Adrenal gland (tissue), 9 donors: ENCODE measurements at regions not wholly inside any gene's neighbourhood (a gene's known extent, or its start where the extent isn't known, plus 50 kb on each side); places are given as distances from the start of the nearest gene placed in this dataset.

Experiments
- DNase-seq, 7 donors: peaks; one replicate each; pipeline ENCODE4 v3.0.0-alpha.2; 2019 to 2020
- H3K27ac ChIP-seq, 5 donors: fragments of 200-600 bp; sonication (generic) in 4 of 5; 1 replicate in 3 of 5; 2 replicates in 2 of 5; pipeline versions ENCODE4 v1.5.1 to v1.8.0; 2016 to 2020; ENCODE audit warnings: mild to moderate bottlenecking in 1 of 5
- H3K27me3 ChIP-seq: fragments of 200-600 bp; 2 replicates; pipeline ENCODE4 v1.8.0; 2021
- H3K36me3 ChIP-seq, 2 donors: fragments of 200-600 bp; replicated peaks in 1 of 2; 1 replicate in 1 of 2; 2 replicates in 1 of 2; pipeline versions ENCODE4 v1.5.1 to v1.8.0; 2018 to 2022
- H3K4me1 ChIP-seq, 2 donors: fragments of 200-600 bp; replicated peaks in 1 of 2; 1 replicate in 1 of 2; 2 replicates in 1 of 2; pipeline versions ENCODE4 v1.5.1 to v1.8.0; 2018 to 2021
- H3K4me3 ChIP-seq, 4 donors: fragments of 200-600 bp; sonication (generic) in 3 of 4; one replicate each; pipeline ENCODE4 v1.5.1; 2016 to 2018
- H3K9me3 ChIP-seq, 3 donors: fragments of 200-600 bp; sonication (generic) in 1 of 3; replicated peaks in 1 of 3; 1 replicate in 2 of 3; 2 replicates in 1 of 3; pipeline versions ENCODE4 v1.5.1 to v1.8.0; 2016 to 2021
- CTCF ChIP-seq, 6 experiments: fragments of 450-650 bp in 4 of 6; fragments of 200-600 bp in 2 of 6; sonication (generic) in 1 of 6; IDR thresholded peaks; 1 replicate in 5 of 6; 2 replicates in 1 of 6; pipeline versions ENCODE4 v1.5.1 to v1.8.0; 2016 to 2021; ENCODE audit warnings: antibody characterized with exemption in 6 of 6, mild to moderate bottlenecking in 2 of 6, moderate library complexity in 1 of 6
- POLR2A ChIP-seq, 2 donors: fragments of 450-650 bp; IDR thresholded peaks; one replicate each; pipeline ENCODE4 v1.6.1; 2017; ENCODE audit warnings: antibody characterized with exemption in 2 of 2, mild to moderate bottlenecking in 2 of 2, moderate library complexity in 1 of 2
- WGBS, 4 donors: extraction: QIAGEN DNeasy Blood & Tissue Kit in 2 of 4; methylation state at CpG; one replicate each; pipeline versions ENCODE4 v1.1.5 to v1.1.7; 2013 to 2017; 5-methylcytosine and 5-hydroxymethylcytosine counted together
- intact Hi-C, 2 donors: fragments of 100-400 bp; cut with DNase I; formaldehyde crosslinking; loops; one replicate each; pipeline versions ENCODE4 v1.14.1 to v1.15.0; 2022 to 2023
- donor health status: healthy with polysubstance abuse.
- donor health status: Bipolar disorder and iron deficiency.
- donor health status: DM: yes; HTN: yes; CAD: no.
- donor health status: DM: no; HTN: no; CAD: no.
- donor health status: DM: no; HTN: no; CAD: no.

GRCh38 chr6:143603455-143603854 is 74.3 kb upstream of the PHACTR2 start:
- Histone ChIP-seq H3K27ac (no peak overlapping the region), H3K4me3 (no peak overlapping the region), H3K36me3 (no peaks in the 10 kb centered on the region), H3K9me3 (no peaks in the 10 kb centered on the region), H3K4me1 (peaks cover 6 to 18% of the 10 kb centered on the region in 2 donors), H3K27me3 (no peaks in the 10 kb centered on the region)
- no peak for TF ChIP-seq POLR2A (IDR thresholded peaks at IDR 0.05)
- TF ChIP-seq CTCF (IDR thresholded peaks at IDR 0.05): no peak
- 60 to 76% (median 68%) methylated on average over 1 of the region's 1 CpG for WGBS, 4 donors
- no peak for DNase-seq
- intact Hi-C loops: loop anchor here (10.0 kb wide), 2 partner anchors 51 to 71 kb away; partner anchors contain the start of gene PHACTR2 (in 1 of the 2)

- no peak for DNase-seq
- Histone ChIP-seq H3K27me3 (no peaks in the 10 kb centered on the region), H3K4me3 (no peak overlapping the region), H3K4me1 (no peaks in the 10 kb centered on the region), H3K27ac (no peak overlapping the region), H3K36me3 (no peaks in the 10 kb centered on the region), H3K9me3 (no peaks in the 10 kb centered on the region)
- TF ChIP-seq CTCF (IDR thresholded peaks at IDR 0.05): no peak
- TF ChIP-seq POLR2A (IDR thresholded peaks at IDR 0.05): no peak
- intact Hi-C loops: loop anchor here (10.0 kb wide), 2 partner anchors 53 to 73 kb away; partner anchors contain the start of gene PHACTR2 (in 1 of the 2)
- WGBS, 4 donors: 33 to 75% (median 55%) methylated on average over 2 of the region's 2 CpGs
These were observed 76.3 kb upstream of the PHACTR2 start for GRCh38 chr6:143601504-143601903.

GRCh38 chr6:143600821-143601220 is 76.9 kb upstream of the PHACTR2 start:
- Histone ChIP-seq H3K27ac (no peak overlapping the region), H3K27me3 (no peaks in the 10 kb centered on the region), H3K36me3 (no peaks in the 10 kb centered on the region), H3K4me1 (no peaks in the 10 kb centered on the region), H3K9me3 (no peaks in the 10 kb centered on the region), H3K4me3 (no peak overlapping the region)
- no peak for DNase-seq
- TF ChIP-seq CTCF (IDR thresholded peaks at IDR 0.05) (no peak), POLR2A (IDR thresholded peaks at IDR 0.05) (no peak)
- intact Hi-C loops: loop anchor here (10.0 kb wide), 2 partner anchors 54 to 74 kb away; partner anchors contain the start of gene PHACTR2 (in 1 of the 2)
- 95 to 100% (median 98%) methylated on average over 2 of the region's 2 CpGs for WGBS, 4 donors

- TF ChIP-seq CTCF (IDR thresholded peaks at IDR 0.05): no peak
- no peak for TF ChIP-seq POLR2A (IDR thresholded peaks at IDR 0.05)
- Histone ChIP-seq H3K27ac (no peak overlapping the region), H3K27me3 (no peaks in the 10 kb centered on the region), H3K36me3 (no peaks in the 10 kb centered on the region), H3K4me3 (no peak overlapping the region), H3K4me1 (no peaks in the 10 kb centered on the region), H3K9me3 (no peaks in the 10 kb centered on the region)
- 60 to 75% (median 63%) methylated on average over 3 of the region's 3 CpGs for WGBS, 4 donors
- intact Hi-C loops: no loop called here
- DNase-seq: peak in 1 of 7 donors; percentile 29
These were observed 79.2 kb upstream of the PHACTR2 start for GRCh38 chr6:143598466-143599080.
